Inferior parietal cortex (tissue), 1 donor: ENCODE measurements at regions not wholly inside any gene's neighbourhood (a gene's known extent, or its start where the extent isn't known, plus 50 kb on each side); places are given as distances from the start of the nearest gene placed in this dataset.

ENCODE experiments used
- DNase-seq: peaks from one replicate; pipeline ENCODE4 v3.0.0-alpha.2; 2016; ENCODE audit errors: extremely low spot score

GRCh38 chr2:133667085-133667484 lies 98.8 kb upstream of the NCKAP5 start:
- DNase-seq: no peak

DNA sequence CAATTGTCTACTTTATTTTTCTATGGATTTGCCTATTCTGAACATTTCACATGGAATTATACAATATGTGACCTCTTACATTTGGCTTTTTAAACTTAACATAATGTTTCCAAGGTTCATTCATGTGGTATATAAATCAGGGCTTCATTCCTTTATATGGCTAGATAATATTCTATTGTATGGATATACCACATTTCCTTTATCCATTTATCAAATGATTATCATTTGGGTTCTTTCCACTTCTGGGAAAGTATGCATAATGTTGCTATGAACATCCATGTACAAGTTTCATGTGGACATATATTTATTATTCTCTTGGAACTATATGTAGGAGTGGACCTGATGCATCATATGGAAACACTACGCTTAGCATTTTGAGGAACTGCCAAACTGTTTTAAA lies 99.7 kb upstream of the NCKAP5 start:
- no peak for DNase-seq

GRCh38 chr2:133668547-133668946 lies 100.3 kb upstream of the NCKAP5 start:
- no peak for DNase-seq

DNA sequence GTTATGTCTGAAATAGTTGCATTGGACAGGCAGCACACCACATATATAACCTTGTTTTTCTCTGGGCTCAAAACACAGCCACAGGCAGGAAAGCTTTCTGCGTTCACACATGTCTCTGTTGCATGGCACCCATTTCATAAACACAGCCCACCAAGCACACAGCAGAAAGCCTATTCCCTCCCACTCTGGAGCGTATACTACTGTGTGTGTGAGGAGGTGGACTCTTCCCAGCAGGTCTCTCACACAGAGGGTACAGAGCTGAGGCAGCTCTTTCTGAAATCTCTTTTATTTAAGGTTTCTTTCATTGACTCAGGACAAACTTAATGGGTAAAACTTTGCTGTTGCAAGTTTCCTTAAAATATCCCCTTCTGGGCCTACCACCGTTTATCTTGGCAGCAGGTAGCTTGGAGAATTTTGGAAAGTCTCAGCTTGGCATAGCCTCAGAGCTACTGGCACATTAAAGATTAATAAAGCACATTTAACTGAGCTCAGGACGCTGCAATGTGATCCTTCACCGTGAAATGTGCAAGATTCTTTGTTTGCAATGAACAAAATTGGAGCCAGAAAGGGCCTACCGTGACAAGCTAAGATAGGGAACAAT lies 105.1 kb upstream of the NCKAP5 start:
- DNase-seq: no peak

GRCh38 chr2:133674066-133674432 lies 105.8 kb upstream of the NCKAP5 start:
- no peak for DNase-seq

DNA sequence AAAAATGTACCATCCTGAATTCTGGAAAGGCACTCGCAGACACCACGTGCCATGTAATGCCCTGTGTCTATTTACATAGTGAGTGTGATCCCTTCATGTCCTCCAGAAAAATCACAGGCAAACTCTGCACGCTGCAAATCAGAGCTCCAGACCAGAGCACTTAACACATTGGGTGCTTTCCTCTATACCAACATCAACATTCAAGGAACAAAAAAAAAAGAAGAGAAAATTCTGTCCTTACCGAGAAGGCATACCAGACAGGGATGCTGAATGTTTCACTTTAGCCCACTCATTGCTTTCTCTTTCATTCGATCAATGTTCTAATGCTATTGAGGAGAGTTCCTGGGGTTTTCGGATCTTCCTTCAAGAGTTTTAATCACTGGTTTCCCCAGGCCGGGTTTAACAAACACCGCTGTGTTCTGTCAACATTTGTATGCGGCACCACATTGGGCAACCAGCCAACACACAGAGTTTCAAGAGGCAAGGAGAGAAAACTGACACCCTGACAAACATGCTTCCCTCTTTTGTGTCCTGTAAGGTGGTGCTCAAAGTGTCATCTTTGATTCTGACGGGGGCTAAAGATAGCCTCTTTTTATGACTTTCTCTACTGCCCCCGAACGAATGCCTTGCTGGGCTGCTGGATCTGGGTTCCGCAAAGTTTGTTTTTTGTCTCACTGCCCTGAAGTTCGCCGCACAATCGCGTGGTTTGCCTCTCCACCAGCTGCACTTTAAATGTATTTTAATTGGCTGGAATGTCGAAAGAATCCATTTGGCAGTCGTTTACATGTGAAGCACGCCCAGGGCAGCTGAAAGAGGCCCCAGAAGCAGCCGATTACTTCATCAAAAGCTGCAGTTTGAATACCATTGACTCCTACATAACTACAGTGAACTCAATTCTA lies 106.4 kb upstream of the NCKAP5 start:
- peak; percentile 84 for DNase-seq

- no peak for DNase-seq
Measured at GRCh38 chr2:133676392-133677130, 108.3 kb upstream of the NCKAP5 start.

DNA sequence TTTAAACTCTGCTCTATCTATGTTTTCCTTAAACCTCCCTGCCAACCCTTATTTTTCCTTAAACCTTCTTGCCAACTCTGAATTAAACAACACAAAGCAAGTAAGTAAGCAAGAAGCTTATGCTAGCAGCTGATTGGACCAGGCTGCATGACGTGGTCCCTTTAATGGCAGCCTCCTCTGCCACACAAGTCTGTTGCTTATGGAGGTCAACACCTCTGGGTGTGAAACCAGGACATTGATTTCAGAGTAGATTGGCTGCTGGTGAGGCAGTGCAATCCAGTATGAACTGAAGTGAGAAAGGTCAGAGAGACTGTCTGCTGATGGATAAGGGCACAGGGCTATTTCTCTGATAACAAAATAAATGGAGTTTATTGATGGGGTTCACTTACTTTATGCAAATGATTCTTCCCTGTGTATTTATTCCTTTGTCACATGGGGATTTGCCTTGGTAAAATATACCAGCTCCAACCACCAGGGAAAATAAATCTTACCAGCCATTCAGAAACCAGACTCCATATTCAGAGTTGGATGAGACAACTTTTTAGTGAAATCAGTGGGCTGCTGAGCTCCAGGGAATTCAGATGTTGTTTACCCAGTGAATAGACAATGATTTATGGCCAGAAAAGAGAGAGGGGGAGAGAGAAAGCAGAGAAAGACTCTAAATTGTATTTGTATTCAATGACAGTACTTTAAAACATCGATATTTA lies 112.2 kb upstream of the NCKAP5 start:
- DNase-seq: no peak

- no peak for DNase-seq
Measured at GRCh38 chr2:133682347-133682746, 114.1 kb upstream of the NCKAP5 start.

DNA sequence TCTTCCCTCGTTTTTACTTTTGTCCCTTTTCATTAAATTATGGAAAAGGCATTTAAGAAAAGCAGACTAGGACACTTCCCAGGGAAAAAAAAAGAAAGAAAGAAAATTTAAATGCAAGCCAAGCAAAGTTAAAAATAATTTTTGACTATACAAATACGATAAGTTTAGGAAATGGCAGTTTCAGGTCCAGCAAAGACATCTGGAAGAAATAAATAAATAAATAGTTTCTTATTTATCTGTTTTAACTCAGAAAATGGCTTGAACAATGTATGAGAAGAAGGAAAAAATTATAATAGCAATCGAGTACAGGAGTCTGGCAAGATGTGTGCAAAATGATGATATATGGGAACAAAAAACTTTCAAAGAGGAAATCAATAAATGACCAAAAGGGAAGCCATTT lies 114.6 kb upstream of the NCKAP5 start:
- no peak for DNase-seq

DNA sequence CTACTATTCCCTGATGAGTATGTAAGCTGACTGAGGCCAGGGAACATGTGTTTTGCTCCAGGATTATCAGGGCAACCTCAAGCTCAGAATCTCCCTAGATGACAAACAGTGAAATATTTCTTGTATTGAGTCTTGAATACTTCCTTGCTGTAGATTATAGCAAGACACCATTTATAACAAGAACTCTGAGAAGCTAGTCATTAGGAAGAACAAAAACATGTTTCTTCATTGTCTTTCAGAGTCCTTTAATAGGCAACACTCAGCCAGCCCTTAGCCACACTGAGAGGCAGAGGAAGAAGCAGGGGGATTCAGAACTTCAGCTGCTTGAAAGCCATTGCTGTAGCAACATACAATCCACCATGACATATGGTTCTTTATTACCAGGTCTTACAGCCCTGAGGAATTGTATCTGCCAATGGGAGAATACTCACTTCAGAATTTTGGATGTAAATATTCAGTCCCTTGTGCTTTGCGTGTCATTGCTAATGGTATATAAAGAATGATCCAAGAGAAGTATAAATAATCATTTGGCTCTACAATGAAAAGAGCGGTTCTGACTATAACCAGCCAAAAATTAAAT lies 117.5 kb upstream of the NCKAP5 start:
- DNase-seq: no peak

DNA sequence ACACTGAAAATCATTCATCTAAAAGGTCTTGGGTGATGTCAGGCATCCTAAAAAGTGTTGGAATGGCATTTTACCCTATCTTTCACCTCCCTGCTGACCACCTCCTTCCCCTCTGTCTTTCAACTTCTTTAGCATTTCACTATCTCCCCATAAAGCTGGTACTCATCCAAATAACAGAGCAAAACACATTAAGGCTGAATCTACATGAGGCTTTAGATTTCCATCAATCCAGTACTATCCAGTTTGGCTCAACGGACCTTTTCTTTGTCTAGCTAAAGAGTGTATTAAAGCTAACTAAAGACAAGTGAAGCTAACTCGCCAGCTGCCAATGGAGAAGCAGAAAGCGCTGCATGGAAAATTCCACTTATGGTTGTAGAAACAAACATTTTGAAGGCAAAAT lies 122.5 kb upstream of the NCKAP5 start:
- no peak for DNase-seq

- DNase-seq: no peak
Measured at GRCh38 chr2:133691336-133691735, 123.1 kb upstream of the NCKAP5 start.

DNA sequence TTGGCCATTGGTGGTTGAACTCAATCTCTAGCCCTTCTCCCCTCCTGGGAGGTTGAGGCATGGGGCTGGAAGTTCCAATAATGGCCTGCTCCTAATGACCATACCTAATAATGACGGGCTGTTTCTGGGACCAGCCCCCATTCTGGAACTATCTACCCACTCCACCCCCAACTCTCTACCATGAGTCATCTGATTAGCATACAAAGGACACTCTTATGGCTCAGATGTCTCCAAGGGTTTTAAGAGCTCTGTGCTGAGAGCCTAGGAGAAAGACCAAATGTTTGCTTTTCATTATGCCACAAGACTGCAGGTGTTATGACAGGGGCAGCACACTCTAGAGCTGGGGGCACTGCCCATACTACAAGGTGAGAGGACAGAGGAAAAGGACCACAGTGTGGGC lies 137.0 kb upstream of the NCKAP5 start:
- no peak for DNase-seq

GRCh38 chr2:133710613-133711012 lies 142.3 kb upstream of the NCKAP5 start:
- no peak for DNase-seq

- no peak for DNase-seq
Measured at GRCh38 chr2:133711201-133711600, 142.9 kb upstream of the NCKAP5 start.

DNA sequence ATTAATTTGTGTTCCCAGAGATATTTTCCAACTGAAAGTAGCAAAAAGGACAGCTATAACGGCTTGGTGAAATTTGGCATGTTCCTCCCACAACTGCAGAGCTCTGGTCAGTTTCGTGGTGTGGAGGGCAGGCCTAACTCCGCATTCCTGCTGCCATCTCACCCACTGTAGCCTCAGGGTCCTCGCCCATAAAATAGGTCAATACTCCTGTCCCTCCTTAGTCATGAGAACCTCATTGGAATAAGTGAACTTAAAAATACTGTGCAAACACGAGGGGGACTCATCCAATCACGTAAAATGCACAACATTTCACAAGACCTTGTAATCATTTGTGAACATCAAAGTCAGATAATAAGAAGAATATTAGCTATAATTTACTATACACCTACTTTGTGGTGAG lies 143.5 kb upstream of the NCKAP5 start:
- DNase-seq: no peak

DNA sequence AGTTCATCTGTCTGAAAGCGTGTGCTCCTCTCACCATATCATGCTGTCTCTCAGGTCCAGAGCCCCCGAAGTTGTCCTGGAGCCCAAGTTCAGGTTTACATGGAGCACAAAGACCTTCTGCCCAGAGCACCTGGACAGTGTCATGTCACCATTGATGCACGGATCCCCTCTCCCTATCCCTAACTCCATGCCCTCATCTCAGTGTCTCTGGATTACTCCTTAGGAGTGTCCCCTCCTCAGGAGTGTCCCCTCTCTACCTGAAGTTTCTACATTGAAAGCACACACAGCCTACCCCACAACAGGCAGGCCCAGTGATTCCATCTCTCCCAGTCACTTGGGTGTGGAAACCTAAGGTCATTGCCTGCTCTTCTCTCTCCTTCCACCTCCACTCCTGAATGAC lies 144.1 kb upstream of the NCKAP5 start:
- DNase-seq: no peak

GRCh38 chr2:133713049-133713580 lies 144.9 kb upstream of the NCKAP5 start:
- DNase-seq: no peak

DNA sequence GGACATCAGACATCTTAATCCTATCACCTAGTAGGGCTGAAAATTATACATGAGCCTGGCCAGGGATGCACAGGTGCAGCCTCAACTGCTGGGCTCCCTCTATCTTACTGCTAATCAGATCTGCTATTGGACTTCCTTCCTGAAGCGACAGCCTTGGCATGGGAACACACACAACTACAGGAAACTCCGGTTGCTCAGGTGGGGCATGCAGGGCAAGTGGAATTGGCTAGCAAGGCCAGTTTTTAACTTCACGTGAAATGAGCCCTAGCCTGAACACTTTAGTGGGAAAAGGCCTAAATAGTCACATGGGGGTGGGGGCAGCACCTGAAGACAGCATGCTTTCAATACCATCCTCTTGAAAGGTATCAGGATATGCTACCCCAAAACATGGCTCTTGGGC lies 147.9 kb upstream of the NCKAP5 start:
- no peak for DNase-seq

DNA sequence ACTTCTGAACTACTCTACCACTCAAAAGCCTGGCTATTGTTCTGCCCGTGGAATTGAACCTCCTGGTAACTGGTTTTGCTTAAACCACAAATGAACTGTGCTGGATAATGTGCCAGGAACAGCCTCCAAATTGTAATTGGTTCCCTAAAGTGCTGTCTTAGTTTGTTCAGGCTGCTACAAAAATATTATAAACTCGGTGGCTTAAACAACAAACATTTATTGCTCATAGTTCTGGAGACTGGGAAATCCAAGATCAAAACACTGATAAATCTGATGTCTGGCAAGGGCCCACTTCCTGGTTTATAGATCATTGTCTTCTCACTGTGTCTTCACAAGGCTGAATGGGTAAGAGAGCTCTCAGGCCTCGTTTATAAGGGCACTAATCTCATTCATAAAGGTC lies 149.2 kb upstream of the NCKAP5 start:
- DNase-seq: no peak
